A549 (cell line): ENCODE measurements at regions not wholly inside any gene's neighbourhood (a gene's known extent, or its start where the extent isn't known, plus 50 kb on each side); places are given as distances from the start of the nearest gene placed in this dataset.
"Not testable (repeated sequence)": the region's sequence is repeated elsewhere in the genome, so short reads cannot be mapped to it uniquely, and the experiment has no call there.

ENCODE experiments used
- BHLHE40 ChIP-seq: IDR thresholded peaks from 2 replicates; pipeline ENCODE4 v1.6.1; 2012; ENCODE audit warnings: low read depth, low read length, inconsistent platforms
- CEBPB ChIP-seq, 2 experiments: fragments of >200 bp in 1 of 2; sonication (Bioruptor Twin) in 1 of 2; formaldehyde crosslinking in 1 of 2; IDR thresholded peaks; 2 replicates each; pipeline ENCODE4 v1.6.1; 2012 to 2016
- CTCF ChIP-seq: fragments of >200 bp; sonication (Bioruptor Twin); formaldehyde crosslinking; IDR thresholded peaks from 3 replicates; pipeline ENCODE4 v1.5.1; 2016
- MAX ChIP-seq: IDR thresholded peaks from 2 replicates; pipeline ENCODE4 v1.6.1; 2012
- NFE2L2 ChIP-seq: fragments of 150-350 bp; conservative IDR thresholded peaks from 2 replicates; pipeline ENCODE4 v1.6.1; 2014; ENCODE audit warnings: low read length
- RAD21 ChIP-seq, 2 experiments: fragments of >200 bp in 1 of 2; sonication (Bioruptor Twin) in 1 of 2; formaldehyde crosslinking in 1 of 2; IDR thresholded peaks in 1 of 2; conservative IDR thresholded peaks in 1 of 2; 2 replicates in 1 of 2; 3 replicates in 1 of 2; pipeline ENCODE4 v1.6.1; 2012 to 2018; ENCODE audit warnings: inconsistent platforms in 1 of 2
- SREBF2 ChIP-seq: fragments of 450-650 bp; IDR thresholded peaks from 2 replicates; pipeline ENCODE4 v1.6.1; 2014; ENCODE audit warnings: mild to moderate bottlenecking, moderate library complexity
- USF2 ChIP-seq: fragments of 450-650 bp; IDR thresholded peaks from 2 replicates; pipeline ENCODE4 v1.6.1; 2014; ENCODE audit warnings: antibody characterized with exemption

- not testable (repeated sequence) for TF ChIP-seq NFE2L2; USF2; BHLHE40; CTCF; RAD21 (conservative IDR thresholded peaks at IDR 0.05 in 1 of 2, IDR thresholded peaks at IDR 0.05 in 1 of 2); SREBF2; MAX; CEBPB (IDR thresholded peaks at IDR 0.05)
Observed at GRCh38 chr3:151587659-151588058, 126.8 kb upstream of the IGSF10 start.
